Caco-2 (cell line): ENCODE measurements at regions not wholly inside any gene's neighbourhood (a gene's known extent, or its start where the extent isn't known, plus 50 kb on each side); places are given as distances from the start of the nearest gene placed in this dataset.

Experiments used
- BruUV-seq: library from RNA; stranded (reverse); fragments of 400-500 nt; replicated peaks from 2 replicates; lab custom pipeline; 2021; lab: Mats Ljungman, UMichigan
- CTCF ChIA-PET: fragments of 300-600 bp; sonication (Branson Sonifier 250); formaldehyde crosslinking; loops from one replicate; lab custom pipeline; 2022; ENCODE audit warnings: antibody characterized with exemption; lab: Charles Lee
- POLR2A ChIA-PET: fragments of 300-600 bp; sonication (Branson Sonifier 250); formaldehyde crosslinking; loops from one replicate; lab custom pipeline; 2022; ENCODE audit warnings: antibody characterized with exemption; lab: Charles Lee
- DNase-seq, 2 experiments: peaks; one replicate each; pipeline versions ENCODE4 v3.0.0 to v3.0.0-alpha.2; 2020 to 2022
- H3K27me3 ChIP-seq: replicated peaks from 2 replicates; pipeline ENCODE4 v1.6.0; 2011; ENCODE audit warnings: low read length; ENCODE audit not compliant: control insufficient read depth, insufficient read depth
- H3K36me3 ChIP-seq: 2 replicates; pipeline ENCODE4 v1.5.1; 2011; ENCODE audit warnings: low read length; ENCODE audit not compliant: control insufficient read depth, insufficient read depth
- H3K4me1 ChIP-seq: fragments of 250-450 bp; sonication (Bioruptor Pico); 2 replicates; pipeline ENCODE4 v1.5.1; 2020; ENCODE audit warnings: mild to moderate bottlenecking
- H3K4me3 ChIP-seq: 2 replicates; pipeline ENCODE4 v1.5.1; 2011; ENCODE audit warnings: low read depth, mild to moderate bottlenecking, control low read depth, low read length
- H3K9me3 ChIP-seq: fragments of 250-450 bp; sonication (Bioruptor Pico); 2 replicates; pipeline ENCODE4 v1.5.1; 2020; ENCODE audit warnings: mild to moderate bottlenecking, moderate library complexity
- H3K27ac Mint-ChIP-seq: one replicate; pipeline ENCODE4 v1.8.0; 2022; ENCODE audit warnings: mixed read lengths; ENCODE audit not compliant: unreplicated experiment
- H3K27me3 Mint-ChIP-seq: one replicate; pipeline ENCODE4 v1.8.0; 2022; ENCODE audit warnings: mixed read lengths; ENCODE audit not compliant: insufficient read depth, unreplicated experiment
- H3K36me3 Mint-ChIP-seq: one replicate; pipeline ENCODE4 v1.8.0; 2022; ENCODE audit warnings: mild to moderate bottlenecking, mixed read lengths; ENCODE audit not compliant: insufficient read depth, unreplicated experiment
- H3K4me1 Mint-ChIP-seq: one replicate; pipeline ENCODE4 v1.8.0; 2022; ENCODE audit warnings: low read depth, mixed read lengths; ENCODE audit not compliant: unreplicated experiment
- H3K4me3 Mint-ChIP-seq: one replicate; pipeline ENCODE4 v1.8.0; 2022; ENCODE audit warnings: mild to moderate bottlenecking, moderate library complexity, mixed read lengths; ENCODE audit not compliant: unreplicated experiment
- H3K9me3 Mint-ChIP-seq: one replicate; pipeline ENCODE4 v1.8.0; 2022; ENCODE audit warnings: mixed read lengths; ENCODE audit not compliant: unreplicated experiment
- CTCF ChIP-seq, 2 experiments: fragments of 200-600 bp in 1 of 2; IDR thresholded peaks; 1 replicate in 1 of 2; 2 replicates in 1 of 2; pipeline versions ENCODE4 v1.5.1 to v1.8.0; 2011 to 2022; ENCODE audit warnings: antibody characterized with exemption in 1 of 2, control low read depth in 1 of 2, inconsistent platforms in 1 of 2, low read depth in 1 of 2, low read length in 1 of 2, mild to moderate bottlenecking in 1 of 2, moderate library complexity in 1 of 2; ENCODE audit not compliant: insufficient read depth in 1 of 2, severe bottlenecking in 1 of 2, unreplicated experiment in 1 of 2
- intact Hi-C: fragments of 100-400 bp; cut with micrococcal nuclease; formaldehyde crosslinking; loops from one replicate; pipeline ENCODE4 v1.10.0; 2022; ENCODE audit not compliant: unreplicated experiment

GRCh38 chr3:140828585-140828984 lies 113.1 kb upstream of the SLC25A36 start:
- BruUV-seq, result no TSS peak
- H3K4me1 ChIP-seq, result no peaks in the 10 kb centered on the region
- no peaks in the 10 kb centered on the region for H3K4me1 Mint-ChIP-seq
- no peak overlapping the region for H3K4me3 Mint-ChIP-seq
- intact Hi-C loops, result no loop called here
- no peaks in the 10 kb centered on the region for H3K9me3 Mint-ChIP-seq
- H3K36me3 Mint-ChIP-seq, result no peaks in the 10 kb centered on the region
- no peak overlapping the region for H3K4me3 ChIP-seq
- H3K27ac Mint-ChIP-seq, result no peak overlapping the region
- ChIA-PET POLR2A (no interaction called here), CTCF (no interaction called here)
- H3K9me3 ChIP-seq, result no peaks in the 10 kb centered on the region
- no peak for TF ChIP-seq CTCF (IDR thresholded peaks at IDR 0.05; ENCODE audit: insufficient read depth in 1 of 2, low read depth in 1 of 2, low read length in 1 of 2, severe bottlenecking in 1 of 2, unreplicated experiment in 1 of 2)
- H3K27me3 ChIP-seq, result no peaks in the 10 kb centered on the region
- H3K27me3 Mint-ChIP-seq, result peaks cover 5% of the 10 kb centered on the region
- H3K36me3 ChIP-seq, result no peaks in the 10 kb centered on the region
- DNase-seq, result no peak

GRCh38 chr3:140829796-140830195 lies 111.8 kb upstream of the SLC25A36 start:
- no peak overlapping the region for H3K4me3 Mint-ChIP-seq
- no peaks in the 10 kb centered on the region for H3K36me3 Mint-ChIP-seq
- H3K27me3 Mint-ChIP-seq, result peaks cover 12% of the 10 kb centered on the region
- no peaks in the 10 kb centered on the region for H3K27me3 ChIP-seq
- no peak overlapping the region for H3K4me3 ChIP-seq
- no peaks in the 10 kb centered on the region for H3K4me1 ChIP-seq
- POLR2A ChIA-PET, result no interaction called here
- H3K36me3 ChIP-seq, result no peaks in the 10 kb centered on the region
- no peak overlapping the region for H3K27ac Mint-ChIP-seq
- no peaks in the 10 kb centered on the region for H3K9me3 Mint-ChIP-seq
- DNase-seq, result no peak
- TF ChIP-seq CTCF (IDR thresholded peaks at IDR 0.05; ENCODE audit: insufficient read depth in 1 of 2, low read depth in 1 of 2, low read length in 1 of 2, severe bottlenecking in 1 of 2, unreplicated experiment in 1 of 2), result no peak
- BruUV-seq, result no TSS peak
- no peaks in the 10 kb centered on the region for H3K9me3 ChIP-seq
- H3K4me1 Mint-ChIP-seq, result peaks cover 8% of the 10 kb centered on the region
- intact Hi-C loops, result no loop called here
- CTCF ChIA-PET, result no interaction called here

GRCh38 chr3:140830391-140830790 lies 111.2 kb upstream of the SLC25A36 start:
- H3K4me3 Mint-ChIP-seq, result no peak overlapping the region
- no peaks in the 10 kb centered on the region for H3K27me3 ChIP-seq
- no peak for DNase-seq
- no TSS peak for BruUV-seq
- peaks cover 16% of the 10 kb centered on the region for H3K27me3 Mint-ChIP-seq
- peaks cover 14% of the 10 kb centered on the region for H3K4me1 Mint-ChIP-seq
- no peaks in the 10 kb centered on the region for H3K9me3 ChIP-seq
- H3K4me1 ChIP-seq, result no peaks in the 10 kb centered on the region; the same call in 1 of the 2 replicates
- no peak for TF ChIP-seq CTCF (IDR thresholded peaks at IDR 0.05; ENCODE audit: insufficient read depth in 1 of 2, low read depth in 1 of 2, low read length in 1 of 2, severe bottlenecking in 1 of 2, unreplicated experiment in 1 of 2)
- H3K36me3 ChIP-seq, result no peaks in the 10 kb centered on the region
- intact Hi-C loops, result no loop called here
- H3K36me3 Mint-ChIP-seq, result no peaks in the 10 kb centered on the region
- no peak overlapping the region for H3K27ac Mint-ChIP-seq
- no peak overlapping the region for H3K4me3 ChIP-seq
- CTCF ChIA-PET, result no interaction called here
- no peaks in the 10 kb centered on the region for H3K9me3 Mint-ChIP-seq
- POLR2A ChIA-PET, result no interaction called here
